GM12878 (cell line): ENCODE measurements at regions not wholly inside any gene's neighbourhood (a gene's known extent, or its start where the extent isn't known, plus 50 kb on each side); places are given as distances from the start of the nearest gene placed in this dataset.

Experiments used
- ATAC-seq: fragments of 200-7000 bp; cut with Tn5 transposase; 3 replicates; pipeline ENCODE4 v1.9.1; 2020; ENCODE audit warnings: mild to moderate bottlenecking, moderate library complexity
- BruUV-seq: library from RNA; stranded (reverse); fragments of 400-500 nt; replicated peaks from 2 replicates; lab custom pipeline; 2021; lab: Mats Ljungman, UMichigan
- CTCF ChIA-PET: fragments of 300-600 bp; sonication (Branson Sonifier 250); formaldehyde crosslinking; extraction: SDS; loops from one replicate; lab custom pipeline; 2021; ENCODE audit warnings: inconsistent platforms; lab: Yijun Ruan, JAX
- POLR2A ChIA-PET: fragments of 350-600 bp; formaldehyde crosslinking; extraction: SDS; loops from one replicate; lab custom pipeline; 2021; ENCODE audit warnings: inconsistent platforms; lab: Charles Lee
- RAD21 ChIA-PET: fragments of 300-600 bp; sonication (Branson Sonifier 250); formaldehyde crosslinking; loops from one replicate; lab custom pipeline; 2023; ENCODE audit warnings: antibody characterized with exemption; ENCODE audit not compliant: unreplicated experiment; lab: Charles Lee
- SMC1A ChIA-PET: fragments of 300-600 bp; sonication (Branson Sonifier 250); formaldehyde crosslinking; loops from one replicate; lab custom pipeline; 2023; ENCODE audit not compliant: unreplicated experiment, uncharacterized antibody; lab: Charles Lee
- DNase-seq: peaks from one replicate; pipeline ENCODE4 v3.0.0-alpha.2; 2011; ENCODE audit warnings: low read depth, low spot score
- FAIRE-seq: peaks from 3 replicates; lab custom pipeline; 2011; peaks lifted over from hg19 to GRCh38; lab: Jason Lieb, UNC
- H2AFZ ChIP-seq: 2 replicates; pipeline ENCODE4 v1.6.0; 2011; ENCODE audit warnings: low read depth, low read length, control low read depth; ENCODE audit not compliant: control insufficient read depth
- H3K27ac ChIP-seq: 2 replicates; pipeline ENCODE4 v1.5.1; 2011; ENCODE audit warnings: control low read depth; ENCODE audit not compliant: control insufficient read depth, insufficient read depth
- H3K27me3 ChIP-seq, 2 experiments: replicated peaks in 1 of 2; 2 replicates each; pipeline versions ENCODE4 v1.6.0 to v1.6.1; 2011; ENCODE audit warnings: low read length in 1 of 2; ENCODE audit not compliant: control insufficient read depth in 2 of 2, insufficient read depth in 2 of 2
- H3K36me3 ChIP-seq, 2 experiments: 2 replicates each; pipeline ENCODE4 v1.5.1; 2011; ENCODE audit warnings: low read length in 1 of 2; ENCODE audit not compliant: control insufficient read depth in 2 of 2, insufficient read depth in 2 of 2
- H3K4me1 ChIP-seq: 2 replicates; pipeline ENCODE4 v1.6.1; 2011; ENCODE audit warnings: mild to moderate bottlenecking, low read length, moderate library complexity, mixed read lengths; ENCODE audit not compliant: control insufficient read depth, insufficient read depth
- H3K4me2 ChIP-seq: 2 replicates; pipeline ENCODE4 v1.6.0; 2011; ENCODE audit warnings: control low read depth; ENCODE audit not compliant: control insufficient read depth, insufficient read depth
- H3K4me3 ChIP-seq: fragments of 200-600 bp; sonication (generic); 2 replicates; pipeline ENCODE4 v1.5.1; 2016
- H3K79me2 ChIP-seq: 2 replicates; pipeline ENCODE4 v1.6.0; 2011; ENCODE audit warnings: low read length; ENCODE audit not compliant: control insufficient read depth, insufficient read depth
- H3K9ac ChIP-seq: 2 replicates; pipeline ENCODE4 v1.8.0; 2011; ENCODE audit warnings: low read length, control low read depth, mixed read lengths; ENCODE audit not compliant: control insufficient read depth, insufficient read depth
- H3K9me3 ChIP-seq: replicated peaks from 3 replicates; pipeline ENCODE4 v1.5.1; 2011; ENCODE audit warnings: mild to moderate bottlenecking, low read length; ENCODE audit not compliant: control insufficient read depth, insufficient read depth
- H4K20me1 ChIP-seq: 2 replicates; pipeline ENCODE4 v1.6.0; 2011; ENCODE audit not compliant: control insufficient read depth, insufficient read depth
- E2F8 ChIP-seq: fragments of 450-650 bp; IDR thresholded peaks from 2 replicates; pipeline ENCODE4 v1.6.1; 2018; ENCODE audit warnings: mild to moderate bottlenecking, low read depth, moderate library complexity; ENCODE audit not compliant: partially characterized antibody
- GABPA ChIP-seq: IDR thresholded peaks from 2 replicates; pipeline ENCODE4 v1.6.1; 2014; ENCODE audit warnings: antibody characterized with exemption, low read depth, mild to moderate bottlenecking, inconsistent platforms
- NR2C1 ChIP-seq: fragments of 450-650 bp; IDR thresholded peaks from 2 replicates; pipeline ENCODE4 v1.6.1; 2017; ENCODE audit warnings: antibody characterized with exemption, mild to moderate bottlenecking, moderate library complexity
- WGBS: methylation state at CpG from one replicate; pipeline ENCODE4 v1.1.6; 2016; ENCODE audit warnings: low lambda C conversion rate; ENCODE audit not compliant: insufficient replicate concordance, insufficient coverage; ENCODE audit errors: missing lambda C conversion rate; 5-methylcytosine and 5-hydroxymethylcytosine counted together
- in situ Hi-C: fragments of 300-500 bp; cut with MboI; formaldehyde crosslinking; loops from 9 replicates; pipeline ENCODE4 v1.14.3; 2018; ENCODE audit warnings: mixed read lengths
- intact Hi-C: fragments of 100-400 bp; cut with micrococcal nuclease; formaldehyde crosslinking; loops from one replicate; pipeline ENCODE4 v1.14.2; 2022; ENCODE audit not compliant: unreplicated experiment

DNA sequence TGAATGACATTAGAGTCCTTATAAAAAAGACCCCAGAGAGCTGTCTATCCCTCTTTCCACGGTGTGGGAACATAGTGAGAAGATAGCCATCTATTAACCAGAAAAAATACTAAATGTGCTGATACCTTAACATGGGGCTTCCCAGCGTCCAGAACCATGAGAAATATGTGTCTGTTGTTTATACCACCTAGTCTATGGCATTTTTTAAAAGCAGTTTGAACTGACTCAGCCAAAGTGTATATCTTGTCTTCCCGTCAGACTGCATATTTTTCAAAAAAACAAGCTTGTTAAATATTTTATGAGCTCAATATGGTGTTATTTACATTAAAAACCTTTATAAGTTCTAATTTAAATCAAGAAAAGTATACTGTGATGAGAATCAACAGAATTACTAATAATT lies 255.3 kb downstream of the HGF start:
- H3K36me3 ChIP-seq = no peaks in the 10 kb centered on the region
- DNase-seq = no peak
- H3K79me2 ChIP-seq = no peaks in the 10 kb centered on the region
- 0% methylated on average over 3 of the region's 3 CpGs for WGBS
- H3K9me3 ChIP-seq = no peaks in the 10 kb centered on the region
- H3K4me3 ChIP-seq = no peak overlapping the region
- intact Hi-C loops (no loop called here), in situ Hi-C loops (loop anchor here (25.0 kb wide), 1 partner anchor 198 kb away; no protein-coding TSS in a partner anchor)
- SMC1A ChIA-PET = interaction anchor here (1.2 kb wide), 1 partner anchor 15 kb away, joined by 4 read pairs; no protein-coding TSS in a partner anchor
- TF ChIP-seq NR2C1 = no peak
- TF ChIP-seq E2F8 = no peak
- H3K4me1 ChIP-seq = no peaks in the 10 kb centered on the region
- no peak for FAIRE-seq
- POLR2A ChIA-PET = no interaction called here
- no peak for ATAC-seq
- no TSS peak for BruUV-seq
- H3K27ac ChIP-seq = no peak overlapping the region
- H3K4me2 ChIP-seq = no peak overlapping the region
- H4K20me1 ChIP-seq = no peaks in the 10 kb centered on the region
- CTCF ChIA-PET = no interaction called here
- no peak overlapping the region for H3K9ac ChIP-seq
- no peaks in the 10 kb centered on the region for H3K27me3 ChIP-seq
- H2AFZ ChIP-seq = no peak overlapping the region
- RAD21 ChIA-PET = no interaction called here

DNA sequence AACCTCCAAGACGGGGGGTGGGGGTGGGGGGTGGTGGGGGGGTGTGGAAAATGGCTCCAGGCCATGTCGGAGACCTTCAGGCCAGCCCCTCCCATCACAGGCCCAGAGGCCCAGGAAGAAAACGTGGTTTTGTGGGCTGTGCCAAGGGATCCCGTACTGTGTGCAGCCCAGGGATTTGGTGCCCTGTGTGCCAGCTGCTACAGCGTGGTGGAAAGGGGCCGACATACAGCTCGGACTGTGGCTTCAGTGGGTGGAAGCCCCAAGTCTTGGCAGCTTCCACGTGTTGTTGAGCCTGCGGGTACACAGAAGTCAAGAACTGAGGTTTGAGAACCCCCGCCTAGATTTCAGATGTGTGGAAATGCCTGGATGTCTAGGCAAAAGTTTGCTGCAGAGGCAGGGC lies 259.7 kb downstream of the HGF start:
- Histone ChIP-seq H2AFZ (no peak overlapping the region), H3K9me3 (no peaks in the 10 kb centered on the region), H3K79me2 (no peaks in the 10 kb centered on the region), H3K4me2 (no peak overlapping the region), H3K27ac (no peak overlapping the region), H3K27me3 (no peaks in the 10 kb centered on the region), H4K20me1 (no peaks in the 10 kb centered on the region), H3K4me1 (no peaks in the 10 kb centered on the region)
- ATAC-seq = no peak
- ChIA-PET CTCF (interaction anchor here (0.9 to 1.5 kb wide), 2 partner anchors 8 to 10 kb away, joined by 3 read pairs; no protein-coding TSS in a partner anchor), SMC1A (no interaction called here)
- in situ Hi-C loops = loop anchor here (25.0 kb wide), 1 partner anchor 202 kb away; no protein-coding TSS in a partner anchor
- no TSS peak for BruUV-seq
- intact Hi-C loops = no loop called here
- DNase-seq = no peak
- TF ChIP-seq GABPA = no peak
- TF ChIP-seq, all 136 proteins: peak for 0
- no peak overlapping the region for H3K4me3 ChIP-seq
- ChIA-PET POLR2A (no interaction called here), RAD21 (interaction anchor here (1.7 kb wide), 1 partner anchor 9 kb away, joined by 4 read pairs; no protein-coding TSS in a partner anchor)
- H3K9ac ChIP-seq = no peak overlapping the region
- 13% methylated on average over 9 of the region's 10 CpGs for WGBS
- no peak for FAIRE-seq
- no peaks in the 10 kb centered on the region for H3K36me3 ChIP-seq
